SJCRH30 (cell line): ENCODE measurements at regions not wholly inside any gene's neighbourhood (a gene's known extent, or its start where the extent isn't known, plus 50 kb on each side); places are given as distances from the start of the nearest gene placed in this dataset.
A peak's percentile ranks its signal among the peaks of the same experiment; 100 is the strongest.
"Not testable (repeated sequence)": the region's sequence is repeated elsewhere in the genome, so short reads cannot be mapped to it uniquely, and the experiment has no call there.

Experiments used
- DNase-seq, 2 experiments: peaks; one replicate each; pipeline ENCODE4 v3.0.0-alpha.2; 2015 to 2020
- H3K27ac ChIP-seq: fragments of 250-450 bp; sonication (Bioruptor Pico); 2 replicates; pipeline ENCODE4 v1.5.1; 2020; ENCODE audit warnings: mild to moderate bottlenecking, moderate library complexity
- H3K27me3 ChIP-seq: fragments of 250-450 bp; sonication (Bioruptor Pico); 2 replicates; pipeline ENCODE4 v1.5.1; 2020; ENCODE audit warnings: mild to moderate bottlenecking, moderate library complexity
- H3K36me3 ChIP-seq: fragments of 250-450 bp; sonication (Bioruptor Pico); 2 replicates; pipeline ENCODE4 v1.5.1; 2020; ENCODE audit warnings: mild to moderate bottlenecking, moderate library complexity
- H3K4me1 ChIP-seq: fragments of 250-450 bp; sonication (Bioruptor Pico); 2 replicates; pipeline ENCODE4 v1.5.1; 2020; ENCODE audit warnings: mild to moderate bottlenecking, moderate library complexity
- H3K4me3 ChIP-seq: fragments of 250-450 bp; sonication (Bioruptor Pico); 2 replicates; pipeline ENCODE4 v1.5.1; 2020; ENCODE audit warnings: mild to moderate bottlenecking, moderate library complexity
- H3K9me3 ChIP-seq: fragments of 250-450 bp; sonication (Bioruptor Pico); replicated peaks from 2 replicates; pipeline ENCODE4 v1.5.1; 2020; ENCODE audit warnings: mild to moderate bottlenecking, moderate library complexity

DNA sequence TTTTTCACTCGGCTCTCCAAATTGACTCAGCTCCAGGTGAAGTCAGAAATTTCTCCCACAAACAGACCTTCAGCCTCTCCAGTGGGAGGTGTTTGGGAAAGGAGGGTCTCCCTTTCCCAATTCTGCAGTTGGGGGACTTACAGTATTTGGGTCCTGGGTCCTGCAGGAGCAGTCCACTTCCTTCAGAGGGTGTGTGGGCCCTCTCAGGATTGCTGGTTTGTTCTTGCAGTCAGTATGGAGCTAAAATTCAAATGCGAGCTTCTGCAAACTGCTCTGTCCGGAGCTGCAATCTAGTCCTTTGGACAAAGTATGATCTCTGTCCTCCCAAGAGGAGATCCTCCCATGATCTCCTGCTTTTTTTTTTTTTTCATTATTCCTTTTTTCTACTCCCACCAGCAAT, 87.9 kb upstream of the MSTN start:
- H3K4me3 ChIP-seq: no peak overlapping the region
- peaks cover 8% of the 10 kb centered on the region; the same call in 1 of the 2 replicates for H3K9me3 ChIP-seq
- no peak for DNase-seq
- no peak overlapping the region for H3K27ac ChIP-seq
- H3K27me3 ChIP-seq: no peaks in the 10 kb centered on the region
- H3K4me1 ChIP-seq: no peaks in the 10 kb centered on the region
- no peaks in the 10 kb centered on the region for H3K36me3 ChIP-seq

DNA sequence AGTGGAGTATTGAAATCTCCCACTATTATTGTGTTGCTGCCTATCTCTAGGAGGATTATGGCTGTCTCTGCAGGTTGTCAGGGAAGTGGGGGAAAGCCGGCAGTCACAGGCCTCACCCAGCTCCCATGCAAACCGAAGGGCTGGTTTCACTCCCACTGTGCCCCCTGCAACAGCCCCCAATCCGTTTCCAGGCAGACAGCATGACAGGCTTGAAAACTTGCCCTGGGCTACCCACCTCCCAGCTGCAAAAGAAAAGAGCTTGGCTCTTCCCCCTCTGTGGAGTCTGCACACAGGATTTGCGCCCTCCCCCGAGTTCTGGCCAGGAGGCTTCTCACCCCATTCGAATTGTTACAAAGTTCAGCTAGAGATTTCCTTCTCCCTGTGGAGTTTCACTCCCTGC, 87.4 kb upstream of the MSTN start:
- Histone ChIP-seq H3K36me3 (no peaks in the 10 kb centered on the region), H3K9me3 (peaks cover 8% of the 10 kb centered on the region; the same call in 1 of the 2 replicates), H3K27me3 (no peaks in the 10 kb centered on the region), H3K4me1 (no peaks in the 10 kb centered on the region), H3K4me3 (no peak overlapping the region), H3K27ac (no peak overlapping the region)
- no peak for DNase-seq

GRCh38 chr2:190149200-190149599, 86.7 kb upstream of the MSTN start:
- Histone ChIP-seq H3K27ac (no peak overlapping the region), H3K36me3 (no peaks in the 10 kb centered on the region), H3K9me3 (peaks cover 8% of the 10 kb centered on the region; the same call in 1 of the 2 replicates), H3K27me3 (no peaks in the 10 kb centered on the region), H3K4me1 (no peaks in the 10 kb centered on the region), H3K4me3 (no peak overlapping the region)
- no peak for DNase-seq

- not testable (repeated sequence) for H3K4me1 ChIP-seq, H3K36me3 ChIP-seq, H3K27me3 ChIP-seq, H3K27ac ChIP-seq, H3K4me3 ChIP-seq, DNase-seq
- H3K9me3 ChIP-seq: peaks cover 11% of the 10 kb centered on the region
These were observed 83.6 kb upstream of the MSTN start for GRCh38 chr2:190146109-190146508.

GRCh38 chr2:190140474-190140873, 77.9 kb upstream of the MSTN start:
- Histone ChIP-seq H3K9me3 (peaks cover 33% of the 10 kb centered on the region), H3K4me1 (peaks cover 21% of the 10 kb centered on the region)
- DNase-seq, H3K27ac ChIP-seq, H3K4me3 ChIP-seq, H3K36me3 ChIP-seq, H3K27me3 ChIP-seq: not testable (repeated sequence)

- Histone ChIP-seq H3K4me1 (peaks cover 21% of the 10 kb centered on the region), H3K9me3 (peaks cover 37% of the 10 kb centered on the region), H3K27me3 (no peaks in the 10 kb centered on the region), H3K36me3 (no peaks in the 10 kb centered on the region), H3K27ac (no peak overlapping the region), H3K4me3 (no peak overlapping the region)
- DNase-seq: no peak
These were observed 76.8 kb upstream of the MSTN start for GRCh38 chr2:190139371-190139770.

DNA sequence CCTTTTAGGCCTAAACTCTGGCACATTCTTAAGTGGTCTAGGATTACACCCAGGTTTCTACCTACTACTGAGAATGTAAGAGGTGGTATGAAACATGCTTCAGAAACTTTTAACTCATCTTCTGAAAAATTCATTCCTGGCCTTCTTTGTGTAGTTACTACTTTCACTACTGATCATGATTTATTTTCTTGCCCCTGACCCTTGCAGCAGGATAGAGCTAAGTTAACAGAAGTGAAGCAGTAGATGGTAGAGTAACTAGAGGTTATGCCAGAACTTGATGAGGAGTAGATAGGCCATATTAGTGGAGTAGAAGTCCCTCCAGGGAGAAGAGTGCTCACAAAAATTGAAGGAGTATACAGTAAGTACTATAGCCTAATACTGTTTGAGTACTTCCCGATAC, 75.5 kb upstream of the MSTN start:
- no peak for DNase-seq
- H3K27me3 ChIP-seq: no peaks in the 10 kb centered on the region
- H3K4me1 ChIP-seq: peaks cover 21% of the 10 kb centered on the region
- H3K4me3 ChIP-seq: no peak overlapping the region
- no peaks in the 10 kb centered on the region for H3K36me3 ChIP-seq
- peak overlapping the region; percentile 20 for H3K27ac ChIP-seq
- peaks cover 34% of the 10 kb centered on the region for H3K9me3 ChIP-seq

GRCh38 chr2:190137561-190137960, 75.0 kb upstream of the MSTN start:
- Histone ChIP-seq H3K4me3 (no peak overlapping the region), H3K27ac (peak overlapping the region; percentile 20), H3K4me1 (peaks cover 21% of the 10 kb centered on the region), H3K27me3 (no peaks in the 10 kb centered on the region), H3K36me3 (no peaks in the 10 kb centered on the region), H3K9me3 (peaks cover 34% of the 10 kb centered on the region)
- DNase-seq: peak; percentile 89 to 92

- H3K9me3 ChIP-seq: peaks cover 34% of the 10 kb centered on the region
- no peaks in the 10 kb centered on the region for H3K36me3 ChIP-seq
- no peaks in the 10 kb centered on the region for H3K27me3 ChIP-seq
- no peak for DNase-seq
- no peak overlapping the region for H3K27ac ChIP-seq
- H3K4me1 ChIP-seq: peaks cover 21% of the 10 kb centered on the region
- H3K4me3 ChIP-seq: no peak overlapping the region
These were observed 74.3 kb upstream of the MSTN start for GRCh38 chr2:190136825-190137224.

DNA sequence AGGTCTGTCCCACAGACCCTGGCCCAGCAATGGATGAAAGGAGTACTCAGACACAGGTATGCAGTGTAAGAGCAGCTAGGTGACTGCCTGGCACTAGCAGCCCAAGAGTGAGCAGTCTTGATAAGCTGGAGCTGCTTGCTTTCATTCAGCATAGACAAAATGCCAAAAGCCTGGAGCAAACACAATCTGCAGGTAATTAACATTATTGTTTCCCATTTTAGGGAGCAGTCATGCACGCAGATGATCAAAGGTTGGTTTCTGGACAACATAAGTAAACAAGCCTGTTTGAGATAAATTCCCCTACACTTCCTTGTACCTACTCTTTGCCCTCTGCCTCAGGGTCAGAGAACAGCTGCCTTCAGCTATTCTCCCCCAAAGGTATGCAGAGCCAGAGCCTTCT, 73.7 kb upstream of the MSTN start:
- Histone ChIP-seq H3K36me3 (no peaks in the 10 kb centered on the region), H3K4me3 (no peak overlapping the region), H3K4me1 (peaks cover 21% of the 10 kb centered on the region), H3K9me3 (peaks cover 34% of the 10 kb centered on the region), H3K27me3 (no peaks in the 10 kb centered on the region), H3K27ac (no peak overlapping the region)
- peak in 1 of 2 experiments; percentile 37 for DNase-seq

GRCh38 chr2:190129421-190130199, 67.1 kb upstream of the MSTN start:
- Histone ChIP-seq H3K4me1 (no peaks in the 10 kb centered on the region), H3K27me3 (no peaks in the 10 kb centered on the region), H3K27ac (no peak overlapping the region), H3K36me3 (no peaks in the 10 kb centered on the region), H3K4me3 (no peak overlapping the region), H3K9me3 (peaks cover 3% of the 10 kb centered on the region; the same call in 1 of the 2 replicates)
- DNase-seq: no peak

DNA sequence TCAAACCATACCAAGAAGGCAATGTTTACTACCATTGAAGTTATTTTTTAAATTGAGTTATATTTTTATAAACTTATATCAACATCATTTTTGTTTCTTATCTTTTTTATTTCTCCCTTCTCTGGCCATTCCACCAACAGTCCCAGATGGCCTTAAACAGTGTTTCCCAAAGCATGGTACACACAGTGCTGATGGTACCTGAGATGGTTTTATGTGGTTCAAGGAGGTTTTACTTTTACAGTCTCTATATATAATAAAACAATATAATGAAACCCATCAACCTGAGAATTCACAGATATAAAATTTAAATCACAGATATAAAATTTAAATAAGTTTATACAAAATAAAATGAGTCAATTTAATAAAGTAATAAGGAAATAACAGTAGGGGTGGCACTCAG, 65.1 kb upstream of the MSTN start:
- no peaks in the 10 kb centered on the region for H3K36me3 ChIP-seq
- H3K27me3 ChIP-seq: no peaks in the 10 kb centered on the region
- DNase-seq: no peak
- no peaks in the 10 kb centered on the region; the same call in 1 of the 2 replicates for H3K9me3 ChIP-seq
- no peaks in the 10 kb centered on the region for H3K4me1 ChIP-seq
- no peak overlapping the region for H3K27ac ChIP-seq
- no peak overlapping the region for H3K4me3 ChIP-seq

- H3K27me3 ChIP-seq: no peaks in the 10 kb centered on the region
- no peak overlapping the region for H3K4me3 ChIP-seq
- no peak overlapping the region for H3K27ac ChIP-seq
- DNase-seq: no peak
- H3K9me3 ChIP-seq: no peaks in the 10 kb centered on the region; the same call in 1 of the 2 replicates
- H3K4me1 ChIP-seq: no peaks in the 10 kb centered on the region
- H3K36me3 ChIP-seq: no peaks in the 10 kb centered on the region
These were observed 64.3 kb upstream of the MSTN start for GRCh38 chr2:190126798-190127197.

DNA sequence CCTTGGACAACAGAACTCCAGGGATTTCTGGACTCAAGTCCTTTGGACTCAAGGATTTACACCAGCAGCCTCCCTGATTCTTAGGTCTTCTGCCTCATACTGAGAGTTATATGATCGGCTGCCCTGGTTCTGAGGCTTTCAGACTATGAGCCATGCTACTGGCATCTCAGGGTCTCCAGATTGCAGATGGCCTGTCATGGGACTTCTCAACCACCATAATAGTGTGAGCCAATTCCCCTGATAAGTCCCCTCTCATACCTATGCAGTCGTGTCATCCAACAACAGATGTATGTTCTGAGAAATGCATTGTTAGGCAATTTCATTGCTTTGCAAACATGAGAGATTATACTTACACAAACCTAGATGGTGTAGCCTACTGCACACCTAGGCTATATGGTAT, 61.4 kb upstream of the MSTN start:
- Histone ChIP-seq H3K9me3 (no peaks in the 10 kb centered on the region), H3K27me3 (no peaks in the 10 kb centered on the region), H3K4me1 (peaks cover 6% of the 10 kb centered on the region; the same call in 1 of the 2 replicates), H3K36me3 (no peaks in the 10 kb centered on the region), H3K27ac (no peak overlapping the region), H3K4me3 (no peak overlapping the region)
- peak in 1 of 2 experiments; percentile 21 for DNase-seq

DNA sequence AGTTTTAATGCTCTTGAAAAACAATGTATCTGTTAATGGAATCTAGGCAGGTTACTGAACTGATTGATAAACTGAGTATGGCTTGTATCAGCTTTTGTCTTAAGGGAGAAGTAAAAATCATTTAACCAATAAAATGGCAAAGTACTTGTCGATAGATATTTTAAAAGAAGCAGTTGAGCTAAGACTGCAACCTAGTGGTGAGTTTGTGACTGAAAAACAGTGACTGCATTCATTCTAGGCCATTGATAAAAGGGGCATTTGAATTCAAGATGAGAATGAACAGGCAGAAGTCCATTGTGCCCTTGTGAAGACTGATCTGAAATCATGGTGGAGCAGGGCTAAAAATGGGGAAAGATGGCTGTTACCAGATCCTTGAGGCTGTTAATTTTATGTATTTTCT, 59.4 kb upstream of the MSTN start:
- no peak overlapping the region for H3K27ac ChIP-seq
- H3K4me1 ChIP-seq: peaks cover 6% of the 10 kb centered on the region; the same call in 1 of the 2 replicates
- H3K36me3 ChIP-seq: no peaks in the 10 kb centered on the region
- peak in 1 of 2 experiments; percentile 56 for DNase-seq
- no peaks in the 10 kb centered on the region for H3K9me3 ChIP-seq
- H3K4me3 ChIP-seq: no peak overlapping the region
- H3K27me3 ChIP-seq: no peaks in the 10 kb centered on the region

GRCh38 chr2:190121305-190121704, 58.8 kb upstream of the MSTN start:
- Histone ChIP-seq H3K36me3 (no peaks in the 10 kb centered on the region), H3K27ac (no peak overlapping the region), H3K27me3 (no peaks in the 10 kb centered on the region), H3K4me3 (no peak overlapping the region), H3K4me1 (peaks cover 6% of the 10 kb centered on the region; the same call in 1 of the 2 replicates), H3K9me3 (no peaks in the 10 kb centered on the region)
- no peak for DNase-seq
